HCT116 (cell line): ENCODE measurements at regions not wholly inside any gene's neighbourhood (a gene's known extent, or its start where the extent isn't known, plus 50 kb on each side); places are given as distances from the start of the nearest gene placed in this dataset.

Experiments used
- ATAC-seq: fragments of 200-7000 bp; cut with Tn5 transposase; 2 replicates; pipeline ENCODE4 v1.9.1; 2020; ENCODE audit warnings: mild to moderate bottlenecking, moderate library complexity
- BruUV-seq: library from RNA; stranded (reverse); fragments of 400-500 nt; replicated peaks from 2 replicates; lab custom pipeline; 2021; lab: Mats Ljungman, UMichigan
- CTCF ChIA-PET: fragments of 300-600 bp; sonication (Branson Sonifier 250); formaldehyde crosslinking; loops from one replicate; lab custom pipeline; 2021; ENCODE audit warnings: antibody characterized with exemption; lab: Charles Lee
- POLR2A ChIA-PET: fragments of 300-600, 350-600 bp; sonication (Branson Sonifier 250); formaldehyde crosslinking; loops from one replicate; lab custom pipeline; 2021; ENCODE audit warnings: antibody characterized with exemption; lab: Charles Lee
- RAD21 ChIA-PET, 2 experiments: fragments of 300-600 bp; sonication (Branson Sonifier 250); formaldehyde crosslinking; loops; one replicate each; lab custom pipeline; 2023; ENCODE audit warnings: low total read pairs in 2 of 2; ENCODE audit not compliant: uncharacterized antibody in 2 of 2, unreplicated experiment in 2 of 2, low non-redundant PET in 1 of 2; lab: Charles Lee
- DNase-seq: peaks from one replicate; pipeline ENCODE4 v3.0.0-alpha.2; 2010; ENCODE audit warnings: low read depth, low spot score
- H2AFZ ChIP-seq: fragments of 200-600 bp; shearing (Covaris generic), sonication (generic); 2 replicates; pipeline ENCODE4 v1.6.1; 2017; ENCODE audit warnings: low read depth, mixed run types, mixed read lengths, antibody characterized with exemption, low read length; ENCODE audit not compliant: poor library complexity, severe bottlenecking
- H3K27ac ChIP-seq: 2 replicates; pipeline ENCODE4 v1.5.1; 2012; ENCODE audit warnings: low read depth, low read length
- H3K27me3 ChIP-seq: fragments of 200-600 bp; sonication (generic); 2 replicates; pipeline ENCODE4 v1.6.1; 2016; ENCODE audit warnings: mixed run types, low read length, mixed read lengths; ENCODE audit not compliant: insufficient read depth
- H3K36me3 ChIP-seq, 2 experiments: fragments of 200-500 bp in 1 of 2; fragments of 200-600 bp in 1 of 2; sonication (Bioruptor generic) in 1 of 2; sonication (generic) in 1 of 2; 2 replicates each; pipeline versions ENCODE4 v1.5.1 to v1.6.1; 2014 to 2016; ENCODE audit warnings: low read length in 2 of 2, inconsistent platforms in 1 of 2, mixed read lengths in 1 of 2, mixed run types in 1 of 2; ENCODE audit not compliant: insufficient read depth in 2 of 2, control insufficient read depth in 1 of 2
- H3K4me1 ChIP-seq, 2 experiments: fragments of 200-600 bp in 1 of 2; sonication (generic) in 1 of 2; 2 replicates each; pipeline versions ENCODE4 v1.5.1 to v1.6.1; 2012 to 2017; ENCODE audit warnings: low read length in 2 of 2, inconsistent platforms in 1 of 2, mild to moderate bottlenecking in 1 of 2, mixed read lengths in 1 of 2, mixed run types in 1 of 2, moderate library complexity in 1 of 2; ENCODE audit not compliant: insufficient read depth in 2 of 2, control insufficient read depth in 1 of 2
- H3K4me2 ChIP-seq: fragments of 200-600 bp; sonication (generic); 2 replicates; pipeline ENCODE4 v1.6.1; 2017; ENCODE audit warnings: mixed run types, low read length, mixed read lengths
- H3K4me3 ChIP-seq, 2 experiments: fragments of 200-600 bp in 1 of 2; sonication (generic) in 1 of 2; replicated peaks in 1 of 2; 2 replicates each; pipeline ENCODE4 v1.5.1; 2011 to 2016; ENCODE audit warnings: low read length in 2 of 2, control low read depth in 1 of 2, low read depth in 1 of 2, mild to moderate bottlenecking in 1 of 2, mixed read lengths in 1 of 2, mixed run types in 1 of 2
- H3K79me2 ChIP-seq: fragments of 200-600 bp; sonication (generic); 2 replicates; pipeline ENCODE4 v1.6.1; 2017; ENCODE audit warnings: mild to moderate bottlenecking, mixed run types, low read length, moderate library complexity, mixed read lengths; ENCODE audit not compliant: insufficient read depth
- H3K9ac ChIP-seq: fragments of 200-600 bp; sonication (generic); 2 replicates; pipeline ENCODE4 v1.6.1; 2016; ENCODE audit warnings: low read length, mixed read lengths
- H3K9me2 ChIP-seq: fragments of 200-600 bp; sonication (generic), shearing (Covaris generic); 2 replicates; pipeline ENCODE4 v1.6.1; 2017; ENCODE audit warnings: mixed run types, mild to moderate bottlenecking, moderate library complexity; ENCODE audit not compliant: insufficient read depth
- H3K9me3 ChIP-seq, 2 experiments: fragments of 200-500 bp in 1 of 2; fragments of 200-600 bp in 1 of 2; sonication (Bioruptor generic) in 1 of 2; sonication (generic) in 1 of 2; 2 replicates each; pipeline ENCODE4 v1.6.1; 2014 to 2017; ENCODE audit warnings: low read length in 2 of 2, mixed read lengths in 2 of 2, inconsistent platforms in 1 of 2, low read depth in 1 of 2, mild to moderate bottlenecking in 1 of 2, mixed run types in 1 of 2, moderate library complexity in 1 of 2; ENCODE audit not compliant: control insufficient read depth in 1 of 2, insufficient read depth in 1 of 2
- H4K20me1 ChIP-seq: fragments of 200-600 bp; sonication (generic), shearing (Covaris generic); 2 replicates; pipeline ENCODE4 v1.6.1; 2017; ENCODE audit warnings: mixed run types, mild to moderate bottlenecking, moderate library complexity; ENCODE audit not compliant: insufficient read depth
- CBX3 ChIP-seq: IDR thresholded peaks from 2 replicates; pipeline ENCODE4 v1.6.1; 2012; ENCODE audit warnings: low read depth
- CEBPB ChIP-seq: IDR thresholded peaks from 2 replicates; pipeline ENCODE4 v1.6.1; 2012; ENCODE audit warnings: low read depth
- EGR1 ChIP-seq: IDR thresholded peaks from 2 replicates; pipeline ENCODE4 v1.6.1; 2012; ENCODE audit warnings: low read depth
- ELF1 ChIP-seq: IDR thresholded peaks from 2 replicates; pipeline ENCODE4 v1.6.1; 2012; ENCODE audit warnings: low read depth, borderline replicate concordance
- EZH2phosphoT487 ChIP-seq: fragments of 200-600 bp; IDR thresholded peaks from 2 replicates; pipeline ENCODE4 v1.6.1; 2018; ENCODE audit warnings: antibody characterized with exemption, borderline replicate concordance
- FOSL1 ChIP-seq: IDR thresholded peaks from 2 replicates; pipeline ENCODE4 v1.6.1; 2012; ENCODE audit warnings: low read depth
- JUND ChIP-seq: IDR thresholded peaks from 2 replicates; pipeline ENCODE4 v1.6.1; 2012
- POLR2AphosphoS5 ChIP-seq: IDR thresholded peaks from 2 replicates; pipeline ENCODE4 v1.6.1; 2011; ENCODE audit warnings: mild to moderate bottlenecking, low read depth, low read length, moderate library complexity
- RAD21 ChIP-seq: IDR thresholded peaks from 2 replicates; pipeline ENCODE4 v1.6.1; 2012; ENCODE audit warnings: low read depth, mild to moderate bottlenecking
- SIN3A ChIP-seq: IDR thresholded peaks from 2 replicates; pipeline ENCODE4 v1.6.1; 2012; ENCODE audit warnings: low read depth
- SP1 ChIP-seq: IDR thresholded peaks from 2 replicates; pipeline ENCODE4 v1.6.1; 2012; ENCODE audit warnings: low read depth
- SRF ChIP-seq: IDR thresholded peaks from 2 replicates; pipeline ENCODE4 v1.6.1; 2012; ENCODE audit warnings: low read depth
- TCF7L2 ChIP-seq: IDR thresholded peaks from 2 replicates; pipeline ENCODE4 v1.7.0; 2011; ENCODE audit warnings: borderline replicate concordance, inconsistent platforms; ENCODE audit not compliant: insufficient read depth, insufficient read length; ENCODE audit errors: extremely low read depth
- ZNF274 ChIP-seq: fragments of 200-500 bp; sonication (Bioruptor generic); IDR thresholded peaks from 2 replicates; pipeline ENCODE4 v1.6.1; 2014; ENCODE audit warnings: mild to moderate bottlenecking, low read depth, low read length, inconsistent platforms
- intact Hi-C: fragments of 100-400 bp; cut with micrococcal nuclease; formaldehyde crosslinking; loops from 2 replicates; pipeline ENCODE4 v1.10.0; 2022
- TF ChIP-seq, protein P1 (sequence below): IDR thresholded peaks from 2 replicates; pipeline ENCODE4 v1.6.1; 2012
- TF ChIP-seq, protein P2 (sequence below), 3 experiments: fragments of 200-600 bp in 1 of 3; sonication (generic) in 1 of 3; IDR thresholded peaks in 2 of 3; conservative IDR thresholded peaks in 1 of 3; 2 replicates each; pipeline ENCODE4 v1.5.1; 2012 to 2017; ENCODE audit warnings: low read depth in 2 of 3, low read length in 2 of 3, antibody characterized with exemption in 1 of 3, borderline replicate concordance in 1 of 3, control low read depth in 1 of 3, mild to moderate bottlenecking in 1 of 3, mixed read lengths in 1 of 3, mixed run types in 1 of 3, moderate library complexity in 1 of 3; ENCODE audit not compliant: insufficient read depth in 1 of 3
- TF ChIP-seq, protein P3 (sequence below): IDR thresholded peaks from 2 replicates; pipeline ENCODE4 v1.6.1; 2012; ENCODE audit warnings: low read depth
- TF ChIP-seq, protein P4 (sequence below): IDR thresholded peaks from 2 replicates; pipeline ENCODE4 v1.6.1; 2011; ENCODE audit warnings: mild to moderate bottlenecking, low read length, moderate library complexity; ENCODE audit not compliant: insufficient replicate concordance; ENCODE audit errors: extremely low read depth
- TF ChIP-seq, protein P5 (sequence below): IDR thresholded peaks from 2 replicates; pipeline ENCODE4 v1.6.1; 2012

DNA sequence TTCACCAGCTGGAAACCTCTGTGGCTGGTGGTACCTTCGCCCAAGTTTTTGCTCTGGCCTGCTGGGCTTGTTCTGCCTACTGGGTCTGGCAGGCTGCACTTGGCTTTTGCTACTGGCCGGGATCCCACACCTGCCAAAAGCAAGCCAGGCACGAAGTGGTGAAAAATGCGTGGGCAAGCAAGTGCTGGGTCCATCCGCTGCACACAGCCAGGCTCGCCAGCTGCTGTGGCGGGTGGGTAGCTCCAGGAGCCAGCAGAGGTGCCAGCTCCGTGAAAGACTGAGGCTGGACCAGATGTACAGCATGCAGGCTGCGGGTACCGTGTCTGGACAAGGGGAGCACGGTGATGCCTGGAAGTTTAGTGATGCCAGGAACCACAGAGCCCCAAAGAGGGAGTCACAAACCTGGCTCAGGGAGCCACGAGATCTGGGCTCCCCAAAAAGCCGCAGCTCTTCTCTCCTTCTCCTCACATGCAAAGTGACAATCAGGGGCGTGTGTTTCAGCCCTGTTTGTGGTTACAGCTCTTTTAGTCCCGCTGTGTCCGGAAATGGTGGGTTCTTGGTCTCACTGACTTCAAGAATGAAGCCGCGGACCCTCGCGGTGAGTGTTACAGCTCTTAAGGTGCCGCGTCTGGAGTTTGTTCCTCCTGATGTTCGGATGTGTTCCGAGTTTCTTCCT lies 1455.6 kb upstream of the GBE1 start:
- intact Hi-C loops: no loop called here
- CTCF ChIA-PET: no interaction called here
- POLR2A ChIA-PET: no interaction called here
- Histone ChIP-seq H3K27me3 (no peaks in the 10 kb centered on the region), H3K9me3 (peaks cover 6 to 14% of the 10 kb centered on the region in 2 experiments; a peak in 2 of 4 replicates), H3K9me2 (no peaks in the 10 kb centered on the region)
- no peak for TF ChIP-seq TCF7L2
- no peak for TF ChIP-seq CEBPB
- TF ChIP-seq ELF1: no peak
- TF ChIP-seq JUND: no peak
- TF ChIP-seq, protein P1, sequence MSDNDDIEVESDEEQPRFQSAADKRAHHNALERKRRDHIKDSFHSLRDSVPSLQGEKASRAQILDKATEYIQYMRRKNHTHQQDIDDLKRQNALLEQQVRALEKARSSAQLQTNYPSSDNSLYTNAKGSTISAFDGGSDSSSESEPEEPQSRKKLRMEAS: no peak
- no peak for TF ChIP-seq EZH2phosphoT487
- no peak for TF ChIP-seq EGR1
- no peak for TF ChIP-seq SRF
- TF ChIP-seq, protein P2, sequence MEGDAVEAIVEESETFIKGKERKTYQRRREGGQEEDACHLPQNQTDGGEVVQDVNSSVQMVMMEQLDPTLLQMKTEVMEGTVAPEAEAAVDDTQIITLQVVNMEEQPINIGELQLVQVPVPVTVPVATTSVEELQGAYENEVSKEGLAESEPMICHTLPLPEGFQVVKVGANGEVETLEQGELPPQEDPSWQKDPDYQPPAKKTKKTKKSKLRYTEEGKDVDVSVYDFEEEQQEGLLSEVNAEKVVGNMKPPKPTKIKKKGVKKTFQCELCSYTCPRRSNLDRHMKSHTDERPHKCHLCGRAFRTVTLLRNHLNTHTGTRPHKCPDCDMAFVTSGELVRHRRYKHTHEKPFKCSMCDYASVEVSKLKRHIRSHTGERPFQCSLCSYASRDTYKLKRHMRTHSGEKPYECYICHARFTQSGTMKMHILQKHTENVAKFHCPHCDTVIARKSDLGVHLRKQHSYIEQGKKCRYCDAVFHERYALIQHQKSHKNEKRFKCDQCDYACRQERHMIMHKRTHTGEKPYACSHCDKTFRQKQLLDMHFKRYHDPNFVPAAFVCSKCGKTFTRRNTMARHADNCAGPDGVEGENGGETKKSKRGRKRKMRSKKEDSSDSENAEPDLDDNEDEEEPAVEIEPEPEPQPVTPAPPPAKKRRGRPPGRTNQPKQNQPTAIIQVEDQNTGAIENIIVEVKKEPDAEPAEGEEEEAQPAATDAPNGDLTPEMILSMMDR (IDR thresholded peaks at IDR 0.05 in 2 of 3, conservative IDR thresholded peaks at IDR 0.05 in 1 of 3; ENCODE audit: borderline replicate concordance in 1 of 3, insufficient read depth in 1 of 3, low read depth in 2 of 3, low read length in 2 of 3): no peak
- no peak for TF ChIP-seq SIN3A
- no peak for TF ChIP-seq POLR2AphosphoS5
- TF ChIP-seq, protein P3, sequence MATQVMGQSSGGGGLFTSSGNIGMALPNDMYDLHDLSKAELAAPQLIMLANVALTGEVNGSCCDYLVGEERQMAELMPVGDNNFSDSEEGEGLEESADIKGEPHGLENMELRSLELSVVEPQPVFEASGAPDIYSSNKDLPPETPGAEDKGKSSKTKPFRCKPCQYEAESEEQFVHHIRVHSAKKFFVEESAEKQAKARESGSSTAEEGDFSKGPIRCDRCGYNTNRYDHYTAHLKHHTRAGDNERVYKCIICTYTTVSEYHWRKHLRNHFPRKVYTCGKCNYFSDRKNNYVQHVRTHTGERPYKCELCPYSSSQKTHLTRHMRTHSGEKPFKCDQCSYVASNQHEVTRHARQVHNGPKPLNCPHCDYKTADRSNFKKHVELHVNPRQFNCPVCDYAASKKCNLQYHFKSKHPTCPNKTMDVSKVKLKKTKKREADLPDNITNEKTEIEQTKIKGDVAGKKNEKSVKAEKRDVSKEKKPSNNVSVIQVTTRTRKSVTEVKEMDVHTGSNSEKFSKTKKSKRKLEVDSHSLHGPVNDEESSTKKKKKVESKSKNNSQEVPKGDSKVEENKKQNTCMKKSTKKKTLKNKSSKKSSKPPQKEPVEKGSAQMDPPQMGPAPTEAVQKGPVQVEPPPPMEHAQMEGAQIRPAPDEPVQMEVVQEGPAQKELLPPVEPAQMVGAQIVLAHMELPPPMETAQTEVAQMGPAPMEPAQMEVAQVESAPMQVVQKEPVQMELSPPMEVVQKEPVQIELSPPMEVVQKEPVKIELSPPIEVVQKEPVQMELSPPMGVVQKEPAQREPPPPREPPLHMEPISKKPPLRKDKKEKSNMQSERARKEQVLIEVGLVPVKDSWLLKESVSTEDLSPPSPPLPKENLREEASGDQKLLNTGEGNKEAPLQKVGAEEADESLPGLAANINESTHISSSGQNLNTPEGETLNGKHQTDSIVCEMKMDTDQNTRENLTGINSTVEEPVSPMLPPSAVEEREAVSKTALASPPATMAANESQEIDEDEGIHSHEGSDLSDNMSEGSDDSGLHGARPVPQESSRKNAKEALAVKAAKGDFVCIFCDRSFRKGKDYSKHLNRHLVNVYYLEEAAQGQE: no peak
- TF ChIP-seq, protein P4, sequence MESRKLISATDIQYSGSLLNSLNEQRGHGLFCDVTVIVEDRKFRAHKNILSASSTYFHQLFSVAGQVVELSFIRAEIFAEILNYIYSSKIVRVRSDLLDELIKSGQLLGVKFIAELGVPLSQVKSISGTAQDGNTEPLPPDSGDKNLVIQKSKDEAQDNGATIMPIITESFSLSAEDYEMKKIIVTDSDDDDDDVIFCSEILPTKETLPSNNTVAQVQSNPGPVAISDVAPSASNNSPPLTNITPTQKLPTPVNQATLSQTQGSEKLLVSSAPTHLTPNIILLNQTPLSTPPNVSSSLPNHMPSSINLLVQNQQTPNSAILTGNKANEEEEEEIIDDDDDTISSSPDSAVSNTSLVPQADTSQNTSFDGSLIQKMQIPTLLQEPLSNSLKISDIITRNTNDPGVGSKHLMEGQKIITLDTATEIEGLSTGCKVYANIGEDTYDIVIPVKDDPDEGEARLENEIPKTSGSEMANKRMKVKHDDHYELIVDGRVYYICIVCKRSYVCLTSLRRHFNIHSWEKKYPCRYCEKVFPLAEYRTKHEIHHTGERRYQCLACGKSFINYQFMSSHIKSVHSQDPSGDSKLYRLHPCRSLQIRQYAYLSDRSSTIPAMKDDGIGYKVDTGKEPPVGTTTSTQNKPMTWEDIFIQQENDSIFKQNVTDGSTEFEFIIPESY: no peak
- TF ChIP-seq RAD21: no peak
- TF ChIP-seq SP1: no peak
- TF ChIP-seq, protein P5, sequence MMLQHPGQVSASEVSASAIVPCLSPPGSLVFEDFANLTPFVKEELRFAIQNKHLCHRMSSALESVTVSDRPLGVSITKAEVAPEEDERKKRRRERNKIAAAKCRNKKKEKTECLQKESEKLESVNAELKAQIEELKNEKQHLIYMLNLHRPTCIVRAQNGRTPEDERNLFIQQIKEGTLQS: no peak
- TF ChIP-seq ZNF274: no peak
- no peak for TF ChIP-seq CBX3
- no peak for TF ChIP-seq FOSL1
- TF ChIP-seq, all 23 proteins: peak for 0
- Histone ChIP-seq H3K79me2 (no peaks in the 10 kb centered on the region), H3K4me1 (no peaks in the 10 kb centered on the region), H3K4me3 (no peak overlapping the region), H3K9ac (no peak overlapping the region), H3K27ac (no peak overlapping the region), H3K36me3 (no peaks in the 10 kb centered on the region), H4K20me1 (no peaks in the 10 kb centered on the region; the same call in 1 of the 2 replicates), H3K4me2 (no peak overlapping the region), H2AFZ (no peak overlapping the region)
- no TSS peak for BruUV-seq
- RAD21 ChIA-PET: no interaction called here
- ATAC-seq (no peak), DNase-seq (no peak)
